ENCODE measurements at regions not wholly inside any gene's neighbourhood (a gene's known extent, or its start where the extent isn't known, plus 50 kb on each side); places are given as distances from the start of the nearest gene placed in this dataset.

DNA sequence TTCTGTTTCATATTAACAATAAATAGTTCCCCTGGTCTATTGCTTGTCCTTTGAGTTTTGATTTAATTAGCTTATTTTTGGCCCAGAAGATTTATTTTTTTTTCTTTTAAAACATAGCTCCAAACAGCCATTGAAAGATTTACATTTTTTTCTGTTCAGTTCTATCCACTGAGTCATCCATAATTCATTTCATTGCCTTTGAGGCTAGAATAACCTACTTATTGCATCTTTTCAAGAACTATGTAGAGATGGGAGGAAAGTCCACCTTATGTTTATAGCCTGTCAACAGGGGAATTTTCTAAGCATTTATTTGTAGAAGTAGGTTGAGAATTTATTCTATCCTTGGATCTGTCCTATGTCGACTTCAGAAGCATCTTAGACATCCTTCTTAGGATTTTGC lies 53.4 kb upstream of the CHD2 start:
- Histone ChIP-seq H3K9me2 (replicated peaks; ENCODE audit: insufficient read depth, low read length) (no peaks in the 10 kb centered on the region), H3K9ac (ENCODE audit: low read length) (no peak overlapping the region), H3K9me3 (ENCODE audit: insufficient read depth, low read length) (no peaks in the 10 kb centered on the region; the same call in 1 of the 2 replicates), H4K20me1 (ENCODE audit: low read depth, low read length) (no peaks in the 10 kb centered on the region), H3K79me2 (ENCODE audit: insufficient read depth, low read length) (no peaks in the 10 kb centered on the region), H2AFZ (ENCODE audit: low read depth, low read length, severe bottlenecking) (no peak overlapping the region), H3K27me3 (ENCODE audit: low read length) (no peaks in the 10 kb centered on the region), H3K27ac (ENCODE audit: low read depth, low read length) (no peak overlapping the region), H3K4me2 (ENCODE audit: low read depth, low read length, poor library complexity, severe bottlenecking) (no peak overlapping the region), H3K4me3 (ENCODE audit: insufficient read depth, low read length, poor library complexity, severe bottlenecking) (no peak overlapping the region), H3F3A (ENCODE audit: insufficient read depth) (peaks cover 5% of the 10 kb centered on the region; the same call in 1 of the 2 replicates), H3K36me3 (ENCODE audit: low read length) (no peaks in the 10 kb centered on the region)
- TF ChIP-seq, protein P1, sequence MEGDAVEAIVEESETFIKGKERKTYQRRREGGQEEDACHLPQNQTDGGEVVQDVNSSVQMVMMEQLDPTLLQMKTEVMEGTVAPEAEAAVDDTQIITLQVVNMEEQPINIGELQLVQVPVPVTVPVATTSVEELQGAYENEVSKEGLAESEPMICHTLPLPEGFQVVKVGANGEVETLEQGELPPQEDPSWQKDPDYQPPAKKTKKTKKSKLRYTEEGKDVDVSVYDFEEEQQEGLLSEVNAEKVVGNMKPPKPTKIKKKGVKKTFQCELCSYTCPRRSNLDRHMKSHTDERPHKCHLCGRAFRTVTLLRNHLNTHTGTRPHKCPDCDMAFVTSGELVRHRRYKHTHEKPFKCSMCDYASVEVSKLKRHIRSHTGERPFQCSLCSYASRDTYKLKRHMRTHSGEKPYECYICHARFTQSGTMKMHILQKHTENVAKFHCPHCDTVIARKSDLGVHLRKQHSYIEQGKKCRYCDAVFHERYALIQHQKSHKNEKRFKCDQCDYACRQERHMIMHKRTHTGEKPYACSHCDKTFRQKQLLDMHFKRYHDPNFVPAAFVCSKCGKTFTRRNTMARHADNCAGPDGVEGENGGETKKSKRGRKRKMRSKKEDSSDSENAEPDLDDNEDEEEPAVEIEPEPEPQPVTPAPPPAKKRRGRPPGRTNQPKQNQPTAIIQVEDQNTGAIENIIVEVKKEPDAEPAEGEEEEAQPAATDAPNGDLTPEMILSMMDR (IDR thresholded peaks at IDR 0.05; ENCODE audit: insufficient read depth, low read length, poor library complexity, severe bottlenecking), result no peak
- no peak for TF ChIP-seq EZH2phosphoT487 (conservative IDR thresholded peaks at IDR 0.05; ENCODE audit: low read length)

DNA sequence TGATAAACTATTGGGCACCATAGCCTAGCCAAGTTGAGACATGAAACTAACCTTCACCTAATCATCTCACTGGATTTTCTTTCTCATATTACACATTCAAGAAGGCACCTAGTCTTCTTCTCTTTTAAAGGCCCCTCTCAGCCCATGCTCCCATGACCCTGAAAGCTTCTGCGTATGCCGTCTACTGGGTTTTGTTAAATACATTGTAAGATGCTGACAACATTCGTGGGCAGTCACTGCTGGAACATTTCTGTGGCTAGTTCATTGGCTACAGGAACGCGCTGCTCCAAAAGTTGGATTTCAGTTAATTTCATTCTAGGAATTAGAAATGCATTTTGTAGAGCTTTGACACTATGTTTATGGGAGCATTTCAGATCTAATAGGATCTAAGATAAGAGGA lies 52.3 kb upstream of the CHD2 start:
- Histone ChIP-seq H3K4me3 (ENCODE audit: insufficient read depth, low read length, poor library complexity, severe bottlenecking) (no peak overlapping the region), H3K4me2 (ENCODE audit: low read depth, low read length, poor library complexity, severe bottlenecking) (no peak overlapping the region), H3K9me2 (replicated peaks; ENCODE audit: insufficient read depth, low read length) (no peaks in the 10 kb centered on the region), H3K79me2 (ENCODE audit: insufficient read depth, low read length) (no peaks in the 10 kb centered on the region), H3K9me3 (ENCODE audit: insufficient read depth, low read length) (no peaks in the 10 kb centered on the region; the same call in 1 of the 2 replicates), H3K9ac (ENCODE audit: low read length) (no peak overlapping the region), H3K27me3 (ENCODE audit: low read length) (no peaks in the 10 kb centered on the region), H3K27ac (ENCODE audit: low read depth, low read length) (no peak overlapping the region), H4K20me1 (ENCODE audit: low read depth, low read length) (no peaks in the 10 kb centered on the region), H3K36me3 (ENCODE audit: low read length) (no peaks in the 10 kb centered on the region), H2AFZ (ENCODE audit: low read depth, low read length, severe bottlenecking) (no peak overlapping the region), H3F3A (ENCODE audit: insufficient read depth) (peaks cover 5% of the 10 kb centered on the region; the same call in 1 of the 2 replicates)
- no peak for TF ChIP-seq EZH2phosphoT487 (conservative IDR thresholded peaks at IDR 0.05; ENCODE audit: low read length)
- TF ChIP-seq, protein P1 (IDR thresholded peaks at IDR 0.05; ENCODE audit: insufficient read depth, low read length, poor library complexity, severe bottlenecking), result no peak

DNA sequence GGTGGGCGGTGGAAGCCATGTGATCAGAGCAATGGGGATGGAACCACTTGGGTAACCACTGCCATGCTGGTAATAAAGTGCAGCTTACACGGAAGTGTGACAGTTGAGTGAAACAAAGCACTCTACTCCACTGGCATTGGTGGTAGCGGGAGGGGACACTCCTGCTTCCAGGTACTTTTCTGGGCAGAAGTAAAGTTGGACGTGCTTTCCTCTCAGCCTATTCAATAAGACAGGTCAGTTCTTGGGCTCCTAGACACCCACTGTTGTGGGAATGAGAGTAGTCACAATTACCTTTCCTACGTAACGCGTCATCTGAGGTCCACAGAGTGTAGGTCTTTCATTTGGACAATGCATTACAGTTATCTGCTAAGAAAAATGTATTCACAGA lies 51.7 kb upstream of the CHD2 start:
- H4K20me1 ChIP-seq (ENCODE audit: low read depth, low read length), result no peaks in the 10 kb centered on the region
- H3F3A ChIP-seq (ENCODE audit: insufficient read depth), result peaks cover 5% of the 10 kb centered on the region; the same call in 1 of the 2 replicates
- no peaks in the 10 kb centered on the region for H3K79me2 ChIP-seq (ENCODE audit: insufficient read depth, low read length)
- no peaks in the 10 kb centered on the region for H3K9me2 ChIP-seq (replicated peaks; ENCODE audit: insufficient read depth, low read length)
- no peak overlapping the region for H3K4me2 ChIP-seq (ENCODE audit: low read depth, low read length, poor library complexity, severe bottlenecking)
- H3K27ac ChIP-seq (ENCODE audit: low read depth, low read length), result no peak overlapping the region
- H3K9ac ChIP-seq (ENCODE audit: low read length), result no peak overlapping the region
- H3K4me3 ChIP-seq (ENCODE audit: insufficient read depth, low read length, poor library complexity, severe bottlenecking), result no peak overlapping the region
- no peaks in the 10 kb centered on the region for H3K36me3 ChIP-seq (ENCODE audit: low read length)
- no peaks in the 10 kb centered on the region for H3K27me3 ChIP-seq (ENCODE audit: low read length)
- H3K9me3 ChIP-seq (ENCODE audit: insufficient read depth, low read length), result no peaks in the 10 kb centered on the region; the same call in 1 of the 2 replicates
- TF ChIP-seq, protein P1 (IDR thresholded peaks at IDR 0.05; ENCODE audit: insufficient read depth, low read length, poor library complexity, severe bottlenecking), result no peak
- H2AFZ ChIP-seq (ENCODE audit: low read depth, low read length, severe bottlenecking), result no peak overlapping the region

All from SU-DHL-6 (cell line).